Vagina (tissue), 2 donors: ENCODE measurements at regions not wholly inside any gene's neighbourhood (a gene's known extent, or its start where the extent isn't known, plus 50 kb on each side); places are given as distances from the start of the nearest gene placed in this dataset.

Experiments used
- POLR2AphosphoS5 ChIP-seq, 2 donors: sonication (generic); formaldehyde crosslinking; IDR thresholded peaks; one replicate each; pipeline ENCODE4 v1.9.0; 2017; ENCODE audit warnings: antibody characterized with exemption in 2 of 2, mild to moderate bottlenecking in 2 of 2, low read depth in 1 of 2; ENCODE audit not compliant: insufficient read depth in 1 of 2
- TF ChIP-seq, protein P1 (sequence below), 3 experiments: fragments of 450-650 bp in 2 of 3; fragments of 200-600 bp in 1 of 3; sonication (generic) in 1 of 3; IDR thresholded peaks; one replicate each; pipeline ENCODE4 v1.5.1; 2017 to 2019; ENCODE audit warnings: antibody characterized with exemption in 3 of 3, mild to moderate bottlenecking in 2 of 3, moderate library complexity in 2 of 3

DNA sequence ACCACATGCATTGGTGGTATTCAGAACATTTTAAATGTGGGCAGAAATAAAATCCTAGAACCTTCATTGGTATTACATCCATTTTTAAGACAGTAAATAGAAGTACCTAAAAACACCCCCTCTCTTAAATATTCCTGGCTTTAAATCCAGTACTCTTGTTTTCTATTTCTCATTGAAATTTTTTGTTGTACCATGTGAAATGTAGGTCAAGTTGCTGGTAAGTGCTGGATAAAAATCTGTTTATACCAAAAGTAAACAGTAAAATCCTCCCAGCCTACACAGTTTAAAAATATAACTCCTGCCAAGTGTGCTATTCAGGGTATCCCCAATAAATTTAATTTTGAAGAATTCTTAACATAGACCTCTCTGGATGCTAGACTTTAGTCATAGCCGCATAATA is 75.0 kb upstream of the FST start:
- TF ChIP-seq, protein P1, sequence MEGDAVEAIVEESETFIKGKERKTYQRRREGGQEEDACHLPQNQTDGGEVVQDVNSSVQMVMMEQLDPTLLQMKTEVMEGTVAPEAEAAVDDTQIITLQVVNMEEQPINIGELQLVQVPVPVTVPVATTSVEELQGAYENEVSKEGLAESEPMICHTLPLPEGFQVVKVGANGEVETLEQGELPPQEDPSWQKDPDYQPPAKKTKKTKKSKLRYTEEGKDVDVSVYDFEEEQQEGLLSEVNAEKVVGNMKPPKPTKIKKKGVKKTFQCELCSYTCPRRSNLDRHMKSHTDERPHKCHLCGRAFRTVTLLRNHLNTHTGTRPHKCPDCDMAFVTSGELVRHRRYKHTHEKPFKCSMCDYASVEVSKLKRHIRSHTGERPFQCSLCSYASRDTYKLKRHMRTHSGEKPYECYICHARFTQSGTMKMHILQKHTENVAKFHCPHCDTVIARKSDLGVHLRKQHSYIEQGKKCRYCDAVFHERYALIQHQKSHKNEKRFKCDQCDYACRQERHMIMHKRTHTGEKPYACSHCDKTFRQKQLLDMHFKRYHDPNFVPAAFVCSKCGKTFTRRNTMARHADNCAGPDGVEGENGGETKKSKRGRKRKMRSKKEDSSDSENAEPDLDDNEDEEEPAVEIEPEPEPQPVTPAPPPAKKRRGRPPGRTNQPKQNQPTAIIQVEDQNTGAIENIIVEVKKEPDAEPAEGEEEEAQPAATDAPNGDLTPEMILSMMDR (IDR thresholded peaks at IDR 0.05) = no peak
- no peak for TF ChIP-seq POLR2AphosphoS5 (IDR thresholded peaks at IDR 0.05; ENCODE audit: insufficient read depth in 1 of 2, low read depth in 1 of 2)
